Right lobe of liver (tissue), 4 donors: ENCODE measurements at regions not wholly inside any gene's neighbourhood (a gene's known extent, or its start where the extent isn't known, plus 50 kb on each side); places are given as distances from the start of the nearest gene placed in this dataset.
"Not testable (repeated sequence)": the region's sequence is repeated elsewhere in the genome, so short reads cannot be mapped to it uniquely, and the experiment has no call there.

Experiments
- POLR2A ChIP-seq: fragments of 450-650 bp; IDR thresholded peaks from one replicate; pipeline ENCODE4 v1.6.1; 2017; ENCODE audit warnings: antibody characterized with exemption, mild to moderate bottlenecking
- TF ChIP-seq, protein P1 (sequence below), 4 donors: fragments of 200-600 bp in 3 of 4; fragments of 450-650 bp in 1 of 4; IDR thresholded peaks; one replicate each; pipeline versions ENCODE4 v1.5.1 to v1.8.0; 2016 to 2022; ENCODE audit warnings: antibody characterized with exemption in 4 of 4, mild to moderate bottlenecking in 2 of 4
- donor health status: DM: no; HTN: no; CAD: no.
- donor health status: DM: no; HTN: no; CAD: no.
- donor health status: DM: no; HTN: yes; CAD: no.

- TF ChIP-seq, protein P1, sequence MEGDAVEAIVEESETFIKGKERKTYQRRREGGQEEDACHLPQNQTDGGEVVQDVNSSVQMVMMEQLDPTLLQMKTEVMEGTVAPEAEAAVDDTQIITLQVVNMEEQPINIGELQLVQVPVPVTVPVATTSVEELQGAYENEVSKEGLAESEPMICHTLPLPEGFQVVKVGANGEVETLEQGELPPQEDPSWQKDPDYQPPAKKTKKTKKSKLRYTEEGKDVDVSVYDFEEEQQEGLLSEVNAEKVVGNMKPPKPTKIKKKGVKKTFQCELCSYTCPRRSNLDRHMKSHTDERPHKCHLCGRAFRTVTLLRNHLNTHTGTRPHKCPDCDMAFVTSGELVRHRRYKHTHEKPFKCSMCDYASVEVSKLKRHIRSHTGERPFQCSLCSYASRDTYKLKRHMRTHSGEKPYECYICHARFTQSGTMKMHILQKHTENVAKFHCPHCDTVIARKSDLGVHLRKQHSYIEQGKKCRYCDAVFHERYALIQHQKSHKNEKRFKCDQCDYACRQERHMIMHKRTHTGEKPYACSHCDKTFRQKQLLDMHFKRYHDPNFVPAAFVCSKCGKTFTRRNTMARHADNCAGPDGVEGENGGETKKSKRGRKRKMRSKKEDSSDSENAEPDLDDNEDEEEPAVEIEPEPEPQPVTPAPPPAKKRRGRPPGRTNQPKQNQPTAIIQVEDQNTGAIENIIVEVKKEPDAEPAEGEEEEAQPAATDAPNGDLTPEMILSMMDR (IDR thresholded peaks at IDR 0.05) = not testable (repeated sequence)
- TF ChIP-seq POLR2A = not testable (repeated sequence)
These were observed 338.4 kb downstream of the CNTNAP3B start for GRCh38 chr9:41790719-41791363.
